ENCODE measurements at regions not wholly inside any gene's neighbourhood (a gene's known extent, or its start where the extent isn't known, plus 50 kb on each side); places are given as distances from the start of the nearest gene placed in this dataset.

DNA sequence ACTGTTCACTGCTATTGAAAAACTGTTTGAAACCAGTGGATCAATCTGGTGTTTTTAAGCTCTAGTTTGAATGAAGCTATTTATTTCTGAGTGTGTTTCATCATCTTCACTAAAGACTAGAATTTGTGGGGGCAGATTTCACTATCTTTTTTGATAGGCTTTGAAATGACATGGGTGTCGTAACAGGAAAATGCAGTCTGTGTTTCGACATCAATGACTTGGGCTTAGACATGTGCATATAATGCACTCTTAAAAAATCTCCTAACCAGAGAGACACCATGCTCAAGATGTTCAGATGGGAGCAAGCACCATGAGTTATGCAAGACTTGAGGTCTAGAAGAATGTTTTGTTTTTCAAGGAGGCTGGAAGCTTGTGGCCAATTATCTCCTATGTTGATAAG lies 221.6 kb downstream of the GPD2 start:
- H3K9me3 ChIP-seq, result no peaks in the 10 kb centered on the region
- DNase-seq, result no peak
- no peaks in the 10 kb centered on the region for H3K36me3 ChIP-seq
- no peak overlapping the region for H3K4me3 ChIP-seq
- no peaks in the 10 kb centered on the region for H3K27me3 ChIP-seq
- H3K27ac ChIP-seq, result no peak overlapping the region
- TF ChIP-seq, protein P1, sequence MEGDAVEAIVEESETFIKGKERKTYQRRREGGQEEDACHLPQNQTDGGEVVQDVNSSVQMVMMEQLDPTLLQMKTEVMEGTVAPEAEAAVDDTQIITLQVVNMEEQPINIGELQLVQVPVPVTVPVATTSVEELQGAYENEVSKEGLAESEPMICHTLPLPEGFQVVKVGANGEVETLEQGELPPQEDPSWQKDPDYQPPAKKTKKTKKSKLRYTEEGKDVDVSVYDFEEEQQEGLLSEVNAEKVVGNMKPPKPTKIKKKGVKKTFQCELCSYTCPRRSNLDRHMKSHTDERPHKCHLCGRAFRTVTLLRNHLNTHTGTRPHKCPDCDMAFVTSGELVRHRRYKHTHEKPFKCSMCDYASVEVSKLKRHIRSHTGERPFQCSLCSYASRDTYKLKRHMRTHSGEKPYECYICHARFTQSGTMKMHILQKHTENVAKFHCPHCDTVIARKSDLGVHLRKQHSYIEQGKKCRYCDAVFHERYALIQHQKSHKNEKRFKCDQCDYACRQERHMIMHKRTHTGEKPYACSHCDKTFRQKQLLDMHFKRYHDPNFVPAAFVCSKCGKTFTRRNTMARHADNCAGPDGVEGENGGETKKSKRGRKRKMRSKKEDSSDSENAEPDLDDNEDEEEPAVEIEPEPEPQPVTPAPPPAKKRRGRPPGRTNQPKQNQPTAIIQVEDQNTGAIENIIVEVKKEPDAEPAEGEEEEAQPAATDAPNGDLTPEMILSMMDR (IDR thresholded peaks at IDR 0.05), result no peak
- intact Hi-C loops (cut with DNase I), result no loop called here
- WGBS, 2 donors, result 92% methylated on average over 2 of the region's 2 CpGs
- no peaks in the 10 kb centered on the region for H3K4me1 ChIP-seq

DNA sequence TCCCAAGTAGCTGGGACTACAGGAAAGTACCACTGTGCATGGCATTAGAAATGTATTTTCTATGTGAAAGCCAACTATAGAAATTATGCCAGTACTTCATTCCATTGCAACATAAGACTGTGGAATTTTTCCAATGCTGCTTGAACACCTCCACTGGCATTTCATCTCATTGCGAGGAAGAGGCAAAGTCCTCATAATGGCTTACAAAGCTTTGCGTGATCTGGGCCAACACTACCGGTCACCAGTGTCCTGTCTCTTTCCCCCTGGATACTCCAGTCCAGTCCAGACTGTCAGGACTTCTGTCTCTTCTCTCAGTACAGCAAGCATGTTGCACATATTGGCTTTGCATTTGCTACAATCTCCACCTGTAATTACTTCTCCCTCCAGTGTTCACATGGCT lies 223.5 kb downstream of the GPD2 start:
- Histone ChIP-seq H3K36me3 (no peaks in the 10 kb centered on the region), H3K9me3 (no peaks in the 10 kb centered on the region), H3K4me1 (no peaks in the 10 kb centered on the region), H3K4me3 (no peak overlapping the region), H3K27me3 (no peaks in the 10 kb centered on the region), H3K27ac (no peak overlapping the region)
- TF ChIP-seq, protein P1 (IDR thresholded peaks at IDR 0.05), result no peak
- TF ChIP-seq POLR2A (IDR thresholded peaks at IDR 0.05), result no peak
- no peak for TF ChIP-seq EP300 (IDR thresholded peaks at IDR 0.05)
- TF ChIP-seq POLR2AphosphoS5 (IDR thresholded peaks at IDR 0.05), result no peak
- WGBS, 2 donors, result 96% methylated on average over 3 of the region's 3 CpGs
- no peak for DNase-seq
- intact Hi-C loops (cut with DNase I), result no loop called here

DNA sequence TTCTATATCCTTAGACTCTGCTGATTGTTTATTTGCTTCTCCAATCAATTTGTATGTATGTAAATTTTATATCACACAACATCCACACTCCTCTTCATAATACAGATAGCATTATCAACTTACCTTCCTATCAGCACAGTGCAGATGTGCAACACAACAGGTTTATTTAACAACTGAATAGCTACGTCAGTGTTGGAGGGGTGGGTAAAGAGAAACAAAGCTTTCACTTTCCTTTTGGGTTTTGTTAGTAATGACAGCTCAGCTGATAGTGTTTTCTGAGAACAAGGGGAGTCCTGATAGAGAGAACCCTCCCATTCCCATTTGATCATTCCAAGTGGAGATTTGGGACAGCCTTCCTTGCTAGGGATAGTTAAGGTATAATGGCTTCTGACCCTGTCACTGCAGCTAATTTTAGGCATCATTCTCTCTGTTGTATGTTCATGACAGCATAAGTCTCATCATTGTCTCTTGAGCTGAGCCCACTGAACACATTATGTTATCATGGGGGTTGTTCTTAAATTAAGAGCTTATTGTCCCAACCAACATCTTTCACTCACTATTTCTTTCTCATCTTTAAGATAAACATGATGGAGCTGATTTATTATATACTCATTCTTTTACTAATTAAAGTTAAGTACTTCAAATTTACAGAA lies 227.7 kb downstream of the GPD2 start:
- peaks cover 0 to 2% (median 0%) of the 10 kb centered on the region in 4 donors for H3K9me3 ChIP-seq
- intact Hi-C loops (cut with DNase I), result no loop called here
- no peak overlapping the region for H3K4me3 ChIP-seq
- WGBS, 2 donors, result 36 to 56% methylated on average over 1 of the region's 1 CpG
- H3K4me1 ChIP-seq, result no peaks in the 10 kb centered on the region
- no peaks in the 10 kb centered on the region for H3K36me3 ChIP-seq
- no peak overlapping the region for H3K27ac ChIP-seq
- no peaks in the 10 kb centered on the region for H3K27me3 ChIP-seq
- DNase-seq, result no peak
- no peak for TF ChIP-seq POLR2A (IDR thresholded peaks at IDR 0.05)
- TF ChIP-seq, protein P1 (IDR thresholded peaks at IDR 0.05), result no peak
- TF ChIP-seq POLR2AphosphoS5 (IDR thresholded peaks at IDR 0.05), result no peak
- no peak for TF ChIP-seq EP300 (IDR thresholded peaks at IDR 0.05)

DNA sequence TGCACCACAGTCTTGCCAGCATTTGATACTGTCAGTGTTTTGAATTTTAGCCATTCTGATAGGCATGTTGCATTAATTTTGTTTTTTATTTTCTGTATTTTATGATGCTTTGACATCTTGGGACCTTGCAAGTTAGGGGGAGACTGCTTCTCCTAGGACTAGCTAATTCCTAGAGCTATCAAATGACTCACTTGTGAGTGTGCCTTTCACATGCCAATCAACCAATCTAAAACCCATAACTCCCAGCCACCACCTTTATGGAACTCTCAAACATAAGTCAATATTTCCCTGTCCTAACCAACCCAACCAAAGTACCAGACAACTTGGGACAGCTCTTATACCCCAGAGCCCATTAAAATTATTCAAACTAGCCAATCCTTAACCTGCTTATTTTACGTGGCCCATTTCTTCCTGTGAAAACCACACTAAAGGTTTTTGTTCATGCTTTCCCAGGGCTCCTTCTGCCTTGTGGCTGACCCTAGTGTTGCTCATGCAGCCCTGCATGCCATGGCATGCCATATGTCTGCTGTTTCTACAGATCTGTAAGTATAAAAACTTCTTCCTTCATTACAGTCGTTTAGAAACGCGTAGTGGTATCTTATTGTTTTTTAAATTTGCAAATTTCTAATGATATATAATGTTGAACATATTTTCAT lies 230.1 kb downstream of the GPD2 start:
- DNase-seq, result no peak
- intact Hi-C loops (cut with DNase I), result no loop called here
- WGBS, 2 donors, result 89 to 97% methylated on average over 4 of the region's 4 CpGs
- Histone ChIP-seq H3K9me3 (peaks cover 0 to 2% (median 0%) of the 10 kb centered on the region in 4 donors), H3K36me3 (no peaks in the 10 kb centered on the region), H3K27ac (no peak overlapping the region), H3K4me3 (no peak overlapping the region), H3K27me3 (no peaks in the 10 kb centered on the region), H3K4me1 (no peaks in the 10 kb centered on the region)
- TF ChIP-seq EP300 (IDR thresholded peaks at IDR 0.05) (no peak), POLR2AphosphoS5 (IDR thresholded peaks at IDR 0.05) (no peak), POLR2A (IDR thresholded peaks at IDR 0.05) (no peak)
- TF ChIP-seq, protein P1 (IDR thresholded peaks at IDR 0.05), result no peak

DNA sequence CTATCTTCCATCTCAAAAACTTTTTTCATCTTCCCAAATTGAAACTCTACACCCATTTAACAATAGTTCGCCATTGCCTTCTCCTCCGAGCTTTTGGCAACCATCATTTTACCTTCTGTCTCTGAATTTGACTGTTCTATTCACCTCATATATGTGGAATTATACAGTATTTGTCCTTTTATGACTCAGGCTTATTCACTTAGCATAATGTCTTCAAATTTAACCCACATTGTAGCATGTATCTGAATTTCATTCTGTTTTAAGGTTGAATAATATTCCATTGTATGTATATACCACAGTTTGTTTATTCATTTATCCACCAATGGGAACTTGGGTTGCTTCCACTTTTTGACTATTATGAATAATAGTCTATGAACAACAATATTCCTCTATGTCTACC lies 233.9 kb downstream of the GPD2 start:
- intact Hi-C loops (cut with DNase I), result no loop called here
- WGBS, 2 donors, result 98% methylated on average over 2 of the region's 2 CpGs
- Histone ChIP-seq H3K27ac (no peak overlapping the region), H3K4me3 (no peak overlapping the region), H3K27me3 (no peaks in the 10 kb centered on the region), H3K36me3 (no peaks in the 10 kb centered on the region), H3K4me1 (no peaks in the 10 kb centered on the region), H3K9me3 (peaks cover 0 to 2% (median 0%) of the 10 kb centered on the region in 4 donors)
- no peak for TF ChIP-seq POLR2AphosphoS5 (IDR thresholded peaks at IDR 0.05)
- no peak for DNase-seq

All from sigmoid colon (tissue), 6 donors.